Stimulated activated naive B cell treated with anti-CD40 and anti-IgM and Interleukin-4, amounts not matched to agents 10 μg/mL and 1 μg/mL and 100 μg/mL, for 72 hours (primary cell): ENCODE measurements at regions not wholly inside any gene's neighbourhood (a gene's known extent, or its start where the extent isn't known, plus 50 kb on each side); places are given as distances from the start of the nearest gene placed in this dataset.

ENCODE experiments used
- ATAC-seq, 2 donors: fragments of 150-1000 bp; cut with Tn5 transposase; replicated peaks; 2 replicates each; pipeline ENCODE4 v1.10.0; 2021; ENCODE audit warnings: moderate library complexity in 1 of 2
- DNase-seq: peaks from one replicate; pipeline ENCODE4 v3.0.0; 2021
- H3K27ac Mint-ChIP-seq: one replicate; pipeline ENCODE4 v1.8.0; 2022; ENCODE audit warnings: mild to moderate bottlenecking, mixed read lengths
- H3K27me3 Mint-ChIP-seq, 2 donors: one replicate each; pipeline ENCODE4 v1.8.0; 2022; ENCODE audit warnings: mixed read lengths in 2 of 2
- H3K36me3 Mint-ChIP-seq, 2 donors: one replicate each; pipeline ENCODE4 v1.8.0; 2022; ENCODE audit warnings: mixed read lengths in 2 of 2, mild to moderate bottlenecking in 1 of 2
- H3K4me1 Mint-ChIP-seq, 2 donors: one replicate each; pipeline ENCODE4 v1.8.0; 2022; ENCODE audit warnings: mixed read lengths in 2 of 2, mild to moderate bottlenecking in 1 of 2
- H3K4me3 Mint-ChIP-seq, 2 donors: one replicate each; pipeline ENCODE4 v1.8.0; 2022; ENCODE audit warnings: mild to moderate bottlenecking in 2 of 2, mixed read lengths in 2 of 2, moderate library complexity in 1 of 2
- H3K9me3 Mint-ChIP-seq, 2 donors: one replicate each; pipeline ENCODE4 v1.8.0; 2022; ENCODE audit warnings: mixed read lengths in 2 of 2, mild to moderate bottlenecking in 1 of 2

DNA sequence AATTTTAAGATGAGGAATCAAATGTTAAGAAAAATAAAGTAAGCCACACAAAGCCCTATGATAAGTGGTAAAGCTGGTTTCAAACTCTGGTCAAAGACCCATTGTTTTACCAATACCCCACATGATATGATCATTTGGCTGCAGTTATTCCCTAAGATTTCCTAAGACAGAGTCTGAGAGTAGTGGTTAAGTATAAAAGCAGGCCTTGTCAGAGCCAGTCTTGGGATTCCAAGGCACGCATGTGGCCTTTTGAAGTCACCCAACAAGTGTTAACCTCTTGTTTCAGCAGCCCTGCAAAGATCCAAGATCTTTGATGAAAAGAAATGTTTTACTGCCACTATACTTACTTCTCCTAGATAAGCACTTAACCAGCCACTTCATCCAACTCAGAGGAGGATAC is 159.2 kb downstream of the SIPA1L2 start:
- ATAC-seq, result no peak
- no peak overlapping the region for H3K27ac Mint-ChIP-seq
- H3K27me3 Mint-ChIP-seq, result peaks cover 0 to 4% of the 10 kb centered on the region in 2 donors
- H3K4me1 Mint-ChIP-seq, result peaks cover 0 to 6% of the 10 kb centered on the region in 2 donors
- DNase-seq, result no peak
- no peaks in the 10 kb centered on the region for H3K36me3 Mint-ChIP-seq
- no peaks in the 10 kb centered on the region for H3K9me3 Mint-ChIP-seq
- no peak overlapping the region for H3K4me3 Mint-ChIP-seq

- no peaks in the 10 kb centered on the region for H3K9me3 Mint-ChIP-seq
- no peaks in the 10 kb centered on the region for H3K27me3 Mint-ChIP-seq
- no peak for ATAC-seq
- H3K4me3 Mint-ChIP-seq, result no peak overlapping the region
- no peak for DNase-seq
- no peaks in the 10 kb centered on the region for H3K36me3 Mint-ChIP-seq
- peaks cover 0 to 6% of the 10 kb centered on the region in 2 donors for H3K4me1 Mint-ChIP-seq
- no peak overlapping the region for H3K27ac Mint-ChIP-seq
Measured at GRCh38 chr1:232468249-232468648, 161.7 kb downstream of the SIPA1L2 start.

DNA sequence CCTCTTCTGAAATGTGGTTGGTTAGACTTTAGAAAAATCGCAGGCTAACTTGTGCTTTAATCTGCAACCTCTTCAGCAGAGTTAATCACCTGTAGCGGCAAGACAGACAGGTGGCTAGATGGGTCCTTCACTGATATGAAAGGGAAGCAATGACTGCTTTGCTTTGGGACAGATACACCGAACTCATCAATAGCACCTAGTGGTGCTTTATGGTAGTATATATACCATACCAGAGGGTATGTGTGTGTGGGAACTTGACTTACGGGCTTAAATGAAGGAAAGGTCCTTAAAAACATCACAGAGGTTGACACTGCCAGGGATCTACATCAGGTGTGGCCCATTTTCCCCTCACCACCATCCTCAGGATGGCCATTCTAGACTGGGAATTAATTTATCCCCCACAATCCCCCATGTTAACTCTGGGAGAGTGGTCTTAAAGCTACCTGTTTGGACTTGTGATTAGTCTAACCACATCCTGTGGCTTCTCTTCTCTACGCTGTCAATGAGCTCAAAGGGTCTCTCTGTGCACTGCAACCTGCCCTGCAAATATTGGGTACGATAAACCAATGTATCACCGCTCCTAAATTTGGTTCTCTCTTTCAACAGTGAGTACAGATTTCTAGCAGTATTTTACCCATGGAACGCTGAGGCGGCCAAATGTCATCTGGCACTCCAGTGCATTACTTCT is 162.7 kb downstream of the SIPA1L2 start:
- Mint-ChIP-seq H3K27ac (no peak overlapping the region), H3K9me3 (no peaks in the 10 kb centered on the region)
- ATAC-seq, result no peak

GRCh38 chr1:232464325-232464724 is 165.6 kb downstream of the SIPA1L2 start:
- Mint-ChIP-seq H3K27me3 (no peaks in the 10 kb centered on the region), H3K4me1 (no peaks in the 10 kb centered on the region), H3K36me3 (no peaks in the 10 kb centered on the region), H3K9me3 (no peaks in the 10 kb centered on the region), H3K27ac (no peak overlapping the region), H3K4me3 (no peak overlapping the region)
- ATAC-seq, result no peak
- DNase-seq, result no peak

More for the DNA sequence above, 162.7 kb downstream of the SIPA1L2 start:
- no peak for DNase-seq
- peaks cover 0 to 6% of the 10 kb centered on the region in 2 donors for H3K4me1 Mint-ChIP-seq
- H3K4me3 Mint-ChIP-seq, result no peak overlapping the region
- no peaks in the 10 kb centered on the region for H3K27me3 Mint-ChIP-seq
- no peaks in the 10 kb centered on the region for H3K36me3 Mint-ChIP-seq

DNA sequence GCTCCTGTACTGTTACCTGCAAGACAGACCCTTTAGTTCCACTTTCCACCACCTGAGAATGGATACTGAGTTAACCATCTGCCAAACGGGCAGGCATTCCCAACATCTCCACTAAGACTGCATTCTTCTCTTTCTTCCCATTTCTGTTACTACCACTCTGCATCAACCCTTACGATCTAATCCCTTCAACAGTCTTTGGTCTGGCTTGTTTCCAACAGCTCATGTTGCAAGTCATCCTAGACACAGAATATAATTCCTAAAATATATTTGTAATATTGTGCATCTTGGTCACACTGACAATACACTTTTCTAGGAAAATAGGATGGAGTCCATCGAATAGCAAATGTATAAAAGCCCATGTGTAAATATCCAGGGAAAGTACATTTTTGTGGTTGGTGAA is 166.7 kb downstream of the SIPA1L2 start:
- Mint-ChIP-seq H3K36me3 (no peaks in the 10 kb centered on the region), H3K27ac (no peak overlapping the region), H3K9me3 (no peaks in the 10 kb centered on the region), H3K27me3 (no peaks in the 10 kb centered on the region), H3K4me3 (no peak overlapping the region), H3K4me1 (no peaks in the 10 kb centered on the region)
- DNase-seq, result no peak
- no peak for ATAC-seq

DNA sequence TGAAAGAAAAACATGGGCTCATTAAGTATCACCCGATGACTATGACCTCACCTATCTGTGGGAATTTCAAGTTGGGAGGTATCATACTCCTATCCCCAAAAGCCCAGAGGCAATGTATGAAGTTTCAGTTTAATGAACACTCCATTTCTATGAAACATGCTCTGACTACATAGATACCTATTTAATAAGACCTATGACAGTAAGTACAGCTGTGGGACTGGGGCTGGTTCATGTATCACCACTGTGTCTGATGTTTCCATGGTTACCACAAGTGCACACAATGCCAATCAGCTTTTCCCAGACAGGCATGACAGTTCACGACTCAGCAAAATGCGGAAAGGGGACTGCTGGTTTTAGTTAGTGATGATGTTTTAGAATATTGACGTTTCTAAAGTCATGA is 167.7 kb downstream of the SIPA1L2 start:
- ATAC-seq (no peak), DNase-seq (no peak)
- no peaks in the 10 kb centered on the region for H3K4me1 Mint-ChIP-seq
- H3K9me3 Mint-ChIP-seq, result no peaks in the 10 kb centered on the region
- H3K27ac Mint-ChIP-seq, result no peak overlapping the region
- no peak overlapping the region for H3K4me3 Mint-ChIP-seq
- H3K36me3 Mint-ChIP-seq, result no peaks in the 10 kb centered on the region
- H3K27me3 Mint-ChIP-seq, result no peaks in the 10 kb centered on the region

- no peak overlapping the region for H3K4me3 Mint-ChIP-seq
- H3K27ac Mint-ChIP-seq, result no peak overlapping the region
- no peak for ATAC-seq
- no peak for DNase-seq
- H3K4me1 Mint-ChIP-seq, result no peaks in the 10 kb centered on the region
- H3K36me3 Mint-ChIP-seq, result no peaks in the 10 kb centered on the region
- no peaks in the 10 kb centered on the region for H3K27me3 Mint-ChIP-seq
- no peaks in the 10 kb centered on the region for H3K9me3 Mint-ChIP-seq
Measured at GRCh38 chr1:232459826-232460225, 170.1 kb downstream of the SIPA1L2 start.

DNA sequence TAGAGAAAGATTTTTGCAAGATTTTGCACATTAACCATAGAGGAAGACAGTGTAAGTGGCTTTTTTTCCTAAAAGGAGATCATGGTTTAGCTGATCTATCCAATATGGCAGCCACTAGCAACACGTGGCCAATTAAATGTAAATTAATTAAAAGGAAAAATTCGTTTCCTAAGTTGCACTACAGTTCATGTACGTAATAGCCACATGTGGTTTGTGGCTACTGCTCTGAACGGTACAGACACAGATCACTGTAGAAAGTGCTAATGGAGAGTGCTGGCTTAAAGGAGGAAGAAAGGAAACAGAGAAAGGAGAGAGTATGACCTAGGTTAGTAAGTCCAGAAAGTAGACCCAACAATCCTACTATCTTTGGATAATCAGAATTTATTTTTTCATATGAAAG is 170.8 kb downstream of the SIPA1L2 start:
- Mint-ChIP-seq H3K27me3 (no peaks in the 10 kb centered on the region), H3K36me3 (no peaks in the 10 kb centered on the region), H3K27ac (no peak overlapping the region), H3K9me3 (no peaks in the 10 kb centered on the region), H3K4me3 (no peak overlapping the region), H3K4me1 (no peaks in the 10 kb centered on the region)
- ATAC-seq (no peak), DNase-seq (no peak)

GRCh38 chr1:232457595-232457994 is 172.3 kb downstream of the SIPA1L2 start:
- no peaks in the 10 kb centered on the region for H3K36me3 Mint-ChIP-seq
- no peaks in the 10 kb centered on the region for H3K4me1 Mint-ChIP-seq
- no peak overlapping the region for H3K4me3 Mint-ChIP-seq
- ATAC-seq (no peak), DNase-seq (no peak)
- H3K27ac Mint-ChIP-seq, result no peak overlapping the region
- H3K27me3 Mint-ChIP-seq, result no peaks in the 10 kb centered on the region
- H3K9me3 Mint-ChIP-seq, result no peaks in the 10 kb centered on the region

GRCh38 chr1:232456714-232457113 is 173.2 kb downstream of the SIPA1L2 start:
- Mint-ChIP-seq H3K4me1 (no peaks in the 10 kb centered on the region), H3K9me3 (no peaks in the 10 kb centered on the region), H3K27ac (no peak overlapping the region), H3K36me3 (no peaks in the 10 kb centered on the region), H3K4me3 (no peak overlapping the region), H3K27me3 (no peaks in the 10 kb centered on the region)
- ATAC-seq (no peak), DNase-seq (no peak)

GRCh38 chr1:232454227-232454886 is 175.6 kb downstream of the SIPA1L2 start:
- H3K9me3 Mint-ChIP-seq, result no peaks in the 10 kb centered on the region
- no peak overlapping the region for H3K27ac Mint-ChIP-seq
- ATAC-seq, result no peak
- no peak for DNase-seq
- H3K27me3 Mint-ChIP-seq, result no peaks in the 10 kb centered on the region
- H3K36me3 Mint-ChIP-seq, result no peaks in the 10 kb centered on the region
- no peak overlapping the region for H3K4me3 Mint-ChIP-seq
- H3K4me1 Mint-ChIP-seq, result no peaks in the 10 kb centered on the region

DNA sequence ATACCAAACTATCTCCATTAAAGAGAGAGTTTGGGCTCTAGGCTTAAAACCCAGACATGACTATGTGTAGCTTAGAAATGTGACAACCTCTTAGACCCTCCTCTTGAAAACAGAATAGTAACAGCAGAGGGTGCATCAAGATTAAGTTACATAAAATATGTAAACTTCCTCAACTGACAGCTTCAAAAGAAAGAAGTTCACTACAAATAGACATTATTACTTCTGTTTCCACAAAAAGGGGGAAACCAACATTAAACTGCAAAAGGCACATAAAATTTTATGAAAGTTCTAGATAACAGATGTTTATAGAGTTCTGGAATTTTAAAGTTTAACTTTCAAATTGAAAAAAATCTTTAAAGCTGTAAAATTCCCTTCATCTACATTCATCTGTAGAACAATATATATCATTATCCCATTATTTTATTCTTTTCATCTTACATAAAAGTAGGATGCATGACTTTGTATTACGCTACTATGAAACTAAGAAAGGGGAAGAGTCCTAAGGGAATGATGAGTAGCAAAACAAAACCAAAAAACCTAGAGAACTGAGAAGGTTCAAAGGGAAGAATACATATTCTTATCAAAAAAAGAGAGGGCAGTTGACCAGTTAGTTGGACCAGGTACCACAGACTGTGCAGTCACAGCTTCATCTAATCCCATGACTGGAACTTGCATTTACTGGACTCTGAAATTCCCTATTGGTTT is 177.0 kb downstream of the SIPA1L2 start:
- H3K9me3 Mint-ChIP-seq, result no peaks in the 10 kb centered on the region
- H3K4me3 Mint-ChIP-seq, result no peak overlapping the region
- H3K27ac Mint-ChIP-seq, result no peak overlapping the region
- no peak for DNase-seq
- H3K36me3 Mint-ChIP-seq, result no peaks in the 10 kb centered on the region
- H3K4me1 Mint-ChIP-seq, result no peaks in the 10 kb centered on the region
- H3K27me3 Mint-ChIP-seq, result no peaks in the 10 kb centered on the region
- no peak for ATAC-seq

DNA sequence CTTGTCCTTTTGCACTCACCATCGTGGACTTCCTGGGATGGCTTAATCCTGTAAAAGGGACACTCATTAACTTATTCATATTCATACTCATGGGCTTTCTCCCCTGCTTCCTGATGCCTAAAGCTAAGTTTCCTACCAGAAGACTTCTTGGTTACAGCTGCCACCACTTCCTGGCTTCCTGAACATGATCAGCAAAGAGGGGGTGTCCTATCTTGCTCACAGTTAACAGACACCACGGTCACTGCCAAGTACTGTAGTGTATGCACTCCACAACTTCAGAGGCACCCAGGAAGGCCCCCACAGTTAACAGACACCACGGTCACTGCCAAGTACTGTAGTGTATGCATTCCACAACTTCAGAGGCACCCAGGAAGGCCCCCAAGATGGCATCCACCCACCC is 177.8 kb downstream of the SIPA1L2 start:
- H3K36me3 Mint-ChIP-seq, result no peaks in the 10 kb centered on the region
- H3K4me3 Mint-ChIP-seq, result no peak overlapping the region
- H3K27me3 Mint-ChIP-seq, result no peaks in the 10 kb centered on the region
- no peaks in the 10 kb centered on the region for H3K9me3 Mint-ChIP-seq
- ATAC-seq (no peak), DNase-seq (no peak)
- H3K27ac Mint-ChIP-seq, result no peak overlapping the region
- H3K4me1 Mint-ChIP-seq, result no peaks in the 10 kb centered on the region

GRCh38 chr1:232451506-232451905 is 178.4 kb downstream of the SIPA1L2 start:
- Mint-ChIP-seq H3K36me3 (no peaks in the 10 kb centered on the region), H3K27ac (no peak overlapping the region), H3K9me3 (no peaks in the 10 kb centered on the region), H3K4me3 (no peak overlapping the region), H3K4me1 (no peaks in the 10 kb centered on the region), H3K27me3 (no peaks in the 10 kb centered on the region)
- ATAC-seq, result no peak
- DNase-seq, result no peak

DNA sequence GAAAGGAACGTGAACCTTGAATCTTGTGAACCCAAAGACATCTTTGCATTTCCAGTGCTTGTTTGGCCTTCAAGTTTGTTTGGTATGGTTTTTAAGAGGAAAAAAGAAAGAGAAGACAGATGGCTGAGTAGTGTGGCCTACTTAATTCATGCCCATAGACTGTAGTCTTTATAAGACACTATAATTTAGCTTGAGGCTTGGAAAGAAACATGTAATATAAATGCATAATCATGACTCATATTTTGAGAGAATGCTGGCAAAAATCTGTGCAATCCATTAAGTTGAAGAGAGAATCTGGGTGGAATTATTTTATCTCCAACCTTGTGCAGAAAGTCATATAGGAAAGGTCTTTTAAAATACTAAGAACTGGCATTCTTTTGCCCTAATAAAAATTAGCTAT is 179.3 kb downstream of the SIPA1L2 start:
- H3K36me3 Mint-ChIP-seq, result no peaks in the 10 kb centered on the region
- no peaks in the 10 kb centered on the region for H3K4me1 Mint-ChIP-seq
- DNase-seq, result no peak
- H3K4me3 Mint-ChIP-seq, result no peak overlapping the region
- no peak for ATAC-seq
- no peaks in the 10 kb centered on the region for H3K27me3 Mint-ChIP-seq
- H3K27ac Mint-ChIP-seq, result no peak overlapping the region
- no peaks in the 10 kb centered on the region for H3K9me3 Mint-ChIP-seq
